GM23248 (cell line): ENCODE measurements at regions not wholly inside any gene's neighbourhood (a gene's known extent, or its start where the extent isn't known, plus 50 kb on each side); places are given as distances from the start of the nearest gene placed in this dataset.

Source experiments
- EZH2 ChIP-seq: fragments of 200-600 bp; sonication (generic); IDR thresholded peaks from 2 replicates; pipeline ENCODE4 v1.6.1; 2018; ENCODE audit warnings: antibody characterized with exemption, mild to moderate bottlenecking; ENCODE audit not compliant: insufficient read depth, poor library complexity, severe bottlenecking
- EZH2phosphoT487 ChIP-seq: fragments of 200-600 bp; sonication (generic); IDR thresholded peaks from 2 replicates; pipeline ENCODE4 v1.6.1; 2018; ENCODE audit warnings: antibody characterized with exemption, moderate library complexity, mild to moderate bottlenecking, low read depth; ENCODE audit not compliant: insufficient read depth

DNA sequence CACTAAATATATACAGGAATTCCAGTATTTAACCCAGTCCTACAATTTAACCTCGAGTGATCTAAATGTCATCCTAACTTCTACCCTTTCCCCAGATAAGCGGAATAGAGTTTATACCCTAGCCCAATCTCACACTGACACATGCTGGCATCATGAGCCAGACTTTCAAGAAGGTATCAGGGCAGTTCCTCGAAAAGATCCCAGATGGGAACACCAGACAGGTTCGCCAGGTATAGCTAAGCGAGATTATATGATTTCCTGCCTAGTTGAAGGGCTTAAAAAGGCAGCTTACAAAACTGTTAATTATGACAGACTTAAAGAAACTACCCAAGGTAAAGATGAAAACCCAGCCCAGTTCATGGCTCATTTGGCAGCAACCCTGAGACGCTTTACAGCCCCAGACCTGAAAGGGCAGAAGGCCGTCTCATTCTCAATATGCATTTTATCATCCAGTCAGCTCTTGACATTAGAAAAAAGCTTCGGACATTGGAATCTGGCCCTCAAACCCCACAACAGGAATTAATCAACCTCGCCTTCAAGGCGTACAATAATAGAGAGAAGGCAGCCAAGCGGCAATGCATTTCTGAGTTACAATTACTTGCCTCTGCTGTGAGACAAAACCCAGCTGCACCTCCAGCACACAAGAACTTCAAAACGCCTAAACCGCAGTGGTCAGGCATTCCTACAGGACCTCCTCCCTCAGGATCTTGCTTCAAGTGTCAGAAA is 668.2 kb upstream of the PKDCC start:
- TF ChIP-seq EZH2 (no peak), EZH2phosphoT487 (no peak)
